ENCODE measurements at regions not wholly inside any gene's neighbourhood (a gene's known extent, or its start where the extent isn't known, plus 50 kb on each side); places are given as distances from the start of the nearest gene placed in this dataset.

GRCh38 chr15:93209690-93210445 lies 120.9 kb upstream of the RGMA start:
- Histone ChIP-seq H3K4ac (ENCODE audit: low read depth, low read length) (no peak overlapping the region), H4K12ac (ENCODE audit: low read depth, low read length) (no peak overlapping the region), H4K8ac (ENCODE audit: low read depth, low read length) (no peak overlapping the region)

GRCh38 chr15:93206893-93207292 lies 117.9 kb upstream of the RGMA start:
- H3K23ac ChIP-seq (ENCODE audit: low read length): no peak overlapping the region
- no peaks in the 10 kb centered on the region for H3K79me2 ChIP-seq (ENCODE audit: control insufficient read depth, insufficient read depth, low read length, poor library complexity)

More at GRCh38 chr15:93209690-93210445, 120.9 kb upstream of the RGMA start:
- Histone ChIP-seq H3K14ac (ENCODE audit: low read length) (no peak overlapping the region), H3K4me1 (ENCODE audit: control insufficient read depth in 1 of 2, insufficient read depth in 2 of 2, low read length in 2 of 2) (peaks cover 0 to 2% of the 10 kb centered on the region in 2 experiments), H2AK5ac (ENCODE audit: low read length) (no peak overlapping the region), H3K27me3 (ENCODE audit: insufficient read depth, low read length) (no peaks in the 10 kb centered on the region), H3K79me1 (ENCODE audit: low read length) (no peaks in the 10 kb centered on the region), H3K4me3 (ENCODE audit: low read depth, low read length) (no peak overlapping the region), H3K79me2 (ENCODE audit: control insufficient read depth, insufficient read depth, low read length, poor library complexity) (no peaks in the 10 kb centered on the region), H2AFZ (ENCODE audit: insufficient read depth, low read length, poor library complexity) (no peak overlapping the region), H3K18ac (ENCODE audit: low read length) (no peak overlapping the region), H3K9me3 (ENCODE audit: insufficient read depth, low read depth, low read length) (no peaks in the 10 kb centered on the region), H2BK5ac (ENCODE audit: low read depth, low read length, poor library complexity) (no peak overlapping the region), H2BK12ac (ENCODE audit: low read length) (no peak overlapping the region), H3K9ac (ENCODE audit: low read length) (no peak overlapping the region), H3K4me2 (ENCODE audit: low read length) (no peak overlapping the region), H4K91ac (ENCODE audit: low read depth, low read length) (no peak overlapping the region), H3K23ac (ENCODE audit: low read length) (no peak overlapping the region), H3K27ac (ENCODE audit: low read depth, low read length) (no peak overlapping the region), H2BK120ac (ENCODE audit: insufficient read depth, low read length, poor library complexity) (no peak overlapping the region), H3K36me3 (ENCODE audit: control insufficient read depth in 1 of 2, insufficient read depth in 2 of 2, low read length in 2 of 2) (no peaks in the 10 kb centered on the region)
- DNase-seq: no peak
- WGBS (ENCODE audit: extremely low coverage, insufficient coverage, insufficient read length): no CpG with 5 or more reads among the region's 11 CpGs

GRCh38 chr15:93205413-93205812 lies 116.4 kb upstream of the RGMA start:
- no peak overlapping the region for H3K4ac ChIP-seq (ENCODE audit: low read depth, low read length)
- no peak overlapping the region for H3K23ac ChIP-seq (ENCODE audit: low read length)
- no peak overlapping the region for H3K27ac ChIP-seq (ENCODE audit: low read depth, low read length)
- no peaks in the 10 kb centered on the region for H3K27me3 ChIP-seq (ENCODE audit: insufficient read depth, low read length)
- H3K9me3 ChIP-seq (ENCODE audit: insufficient read depth, low read depth, low read length): no peaks in the 10 kb centered on the region
- H3K14ac ChIP-seq (ENCODE audit: low read length): no peak overlapping the region
- DNase-seq: no peak
- H3K4me3 ChIP-seq (ENCODE audit: low read depth, low read length): no peak overlapping the region
- no peaks in the 10 kb centered on the region for H3K79me1 ChIP-seq (ENCODE audit: low read length)
- no CpG with 5 or more reads among the region's 8 CpGs for WGBS (ENCODE audit: extremely low coverage, insufficient coverage, insufficient read length)
- no peaks in the 10 kb centered on the region for H3K79me2 ChIP-seq (ENCODE audit: control insufficient read depth, insufficient read depth, low read length, poor library complexity)
- no peak overlapping the region for H3K18ac ChIP-seq (ENCODE audit: low read length)
- H4K12ac ChIP-seq (ENCODE audit: low read depth, low read length): no peak overlapping the region
- H2BK5ac ChIP-seq (ENCODE audit: low read depth, low read length, poor library complexity): no peak overlapping the region
- no peaks in the 10 kb centered on the region for H3K4me1 ChIP-seq (ENCODE audit: control insufficient read depth in 1 of 2, insufficient read depth in 2 of 2, low read length in 2 of 2)
- H4K8ac ChIP-seq (ENCODE audit: low read depth, low read length): no peak overlapping the region
- H3K4me2 ChIP-seq (ENCODE audit: low read length): no peak overlapping the region
- H2BK12ac ChIP-seq (ENCODE audit: low read length): no peak overlapping the region
- no peak overlapping the region for H2AK5ac ChIP-seq (ENCODE audit: low read length)
- no peak overlapping the region for H4K91ac ChIP-seq (ENCODE audit: low read depth, low read length)
- H3K36me3 ChIP-seq (ENCODE audit: control insufficient read depth in 1 of 2, insufficient read depth in 2 of 2, low read length in 2 of 2): no peaks in the 10 kb centered on the region
- H2AFZ ChIP-seq (ENCODE audit: insufficient read depth, low read length, poor library complexity): no peak overlapping the region
- H3K9ac ChIP-seq (ENCODE audit: low read length): no peak overlapping the region
- no peak overlapping the region for H2BK120ac ChIP-seq (ENCODE audit: insufficient read depth, low read length, poor library complexity)

More at GRCh38 chr15:93206893-93207292, 117.9 kb upstream of the RGMA start:
- Histone ChIP-seq H4K91ac (ENCODE audit: low read depth, low read length) (no peak overlapping the region), H3K14ac (ENCODE audit: low read length) (no peak overlapping the region), H3K79me1 (ENCODE audit: low read length) (no peaks in the 10 kb centered on the region), H3K27me3 (ENCODE audit: insufficient read depth, low read length) (no peaks in the 10 kb centered on the region), H3K4me2 (ENCODE audit: low read length) (no peak overlapping the region), H2AFZ (ENCODE audit: insufficient read depth, low read length, poor library complexity) (no peak overlapping the region), H4K8ac (ENCODE audit: low read depth, low read length) (no peak overlapping the region), H4K12ac (ENCODE audit: low read depth, low read length) (no peak overlapping the region), H3K9me3 (ENCODE audit: insufficient read depth, low read depth, low read length) (no peaks in the 10 kb centered on the region), H3K4me1 (ENCODE audit: control insufficient read depth in 1 of 2, insufficient read depth in 2 of 2, low read length in 2 of 2) (peaks cover 0 to 2% of the 10 kb centered on the region in 2 experiments), H3K4me3 (ENCODE audit: low read depth, low read length) (no peak overlapping the region), H3K4ac (ENCODE audit: low read depth, low read length) (no peak overlapping the region), H3K18ac (ENCODE audit: low read length) (no peak overlapping the region), H3K27ac (ENCODE audit: low read depth, low read length) (no peak overlapping the region), H2BK12ac (ENCODE audit: low read length) (no peak overlapping the region), H2BK5ac (ENCODE audit: low read depth, low read length, poor library complexity) (no peak overlapping the region), H2AK5ac (ENCODE audit: low read length) (no peak overlapping the region), H3K9ac (ENCODE audit: low read length) (no peak overlapping the region), H2BK120ac (ENCODE audit: insufficient read depth, low read length, poor library complexity) (no peak overlapping the region), H3K36me3 (ENCODE audit: control insufficient read depth in 1 of 2, insufficient read depth in 2 of 2, low read length in 2 of 2) (no peaks in the 10 kb centered on the region)
- WGBS (ENCODE audit: extremely low coverage, insufficient coverage, insufficient read length): no CpG with 5 or more reads among the region's 1 CpG
- DNase-seq: no peak

- H3K14ac ChIP-seq (ENCODE audit: low read length): no peak overlapping the region
- H4K12ac ChIP-seq (ENCODE audit: low read depth, low read length): no peak overlapping the region
- H3K4me3 ChIP-seq (ENCODE audit: low read depth, low read length): no peak overlapping the region
- no peak overlapping the region for H2AK5ac ChIP-seq (ENCODE audit: low read length)
- no peak overlapping the region for H3K4ac ChIP-seq (ENCODE audit: low read depth, low read length)
- no peak overlapping the region for H2BK12ac ChIP-seq (ENCODE audit: low read length)
- H3K9ac ChIP-seq (ENCODE audit: low read length): no peak overlapping the region
- no peaks in the 10 kb centered on the region for H3K36me3 ChIP-seq (ENCODE audit: control insufficient read depth in 1 of 2, insufficient read depth in 2 of 2, low read length in 2 of 2)
- no peak overlapping the region for H4K8ac ChIP-seq (ENCODE audit: low read depth, low read length)
- no peak overlapping the region for H2AFZ ChIP-seq (ENCODE audit: insufficient read depth, low read length, poor library complexity)
- no peaks in the 10 kb centered on the region for H3K4me1 ChIP-seq (ENCODE audit: control insufficient read depth in 1 of 2, insufficient read depth in 2 of 2, low read length in 2 of 2)
- DNase-seq: no peak
- no peaks in the 10 kb centered on the region for H3K79me2 ChIP-seq (ENCODE audit: control insufficient read depth, insufficient read depth, low read length, poor library complexity)
- no CpG with 5 or more reads among the region's 1 CpG for WGBS (ENCODE audit: extremely low coverage, insufficient coverage, insufficient read length)
- H3K18ac ChIP-seq (ENCODE audit: low read length): no peak overlapping the region
- no peak overlapping the region for H4K91ac ChIP-seq (ENCODE audit: low read depth, low read length)
- H2BK120ac ChIP-seq (ENCODE audit: insufficient read depth, low read length, poor library complexity): no peak overlapping the region
- H3K27me3 ChIP-seq (ENCODE audit: insufficient read depth, low read length): no peaks in the 10 kb centered on the region
- H3K9me3 ChIP-seq (ENCODE audit: insufficient read depth, low read depth, low read length): no peaks in the 10 kb centered on the region
- H3K27ac ChIP-seq (ENCODE audit: low read depth, low read length): no peak overlapping the region
- H3K79me1 ChIP-seq (ENCODE audit: low read length): no peaks in the 10 kb centered on the region
- H3K23ac ChIP-seq (ENCODE audit: low read length): no peak overlapping the region
- H2BK5ac ChIP-seq (ENCODE audit: low read depth, low read length, poor library complexity): no peak overlapping the region
- no peak overlapping the region for H3K4me2 ChIP-seq (ENCODE audit: low read length)
Observed at GRCh38 chr15:93203036-93203435, 114.0 kb upstream of the RGMA start.

All from trophoblast cell (in vitro differentiated cells and primary cell).